Panc1 (cell line): ENCODE measurements at regions not wholly inside any gene's neighbourhood (a gene's known extent, or its start where the extent isn't known, plus 50 kb on each side); places are given as distances from the start of the nearest gene placed in this dataset.

Source experiments
- CTCF ChIP-seq: fragments of 450-650 bp; IDR thresholded peaks from 2 replicates; pipeline ENCODE4 v1.5.1; 2017; ENCODE audit warnings: mild to moderate bottlenecking
- POLR2AphosphoS5 ChIP-seq: IDR thresholded peaks from 2 replicates; pipeline ENCODE4 v1.6.1; 2012; ENCODE audit warnings: mild to moderate bottlenecking, low read depth, low read length, moderate library complexity
- REST ChIP-seq, 2 experiments: IDR thresholded peaks; 2 replicates each; pipeline ENCODE4 v1.6.1; 2011 to 2012; ENCODE audit warnings: low read depth in 2 of 2, control low read depth in 1 of 2, low read length in 1 of 2, mild to moderate bottlenecking in 1 of 2, moderate library complexity in 1 of 2; ENCODE audit not compliant: insufficient read depth in 1 of 2
- SIN3A ChIP-seq: IDR thresholded peaks from 2 replicates; pipeline ENCODE4 v1.6.1; 2012; ENCODE audit warnings: low read depth, mild to moderate bottlenecking, low read length, moderate library complexity, borderline replicate concordance; ENCODE audit not compliant: insufficient read depth
- TCF7L2 ChIP-seq: IDR thresholded peaks from 2 replicates; pipeline ENCODE4 v1.6.1; 2011; ENCODE audit warnings: mild to moderate bottlenecking, low read depth, low read length, inconsistent platforms

- TF ChIP-seq REST (IDR thresholded peaks at IDR 0.05; ENCODE audit: insufficient read depth in 1 of 2, low read depth in 2 of 2, low read length in 1 of 2) (no peak), SIN3A (no peak), TCF7L2 (no peak), CTCF (no peak), POLR2AphosphoS5 (no peak)
Observed at GRCh38 chr17:59504821-59505220, 60.6 kb upstream of the DHX40 start.
